SK-N-SH (cell line): ENCODE measurements at regions not wholly inside any gene's neighbourhood (a gene's known extent, or its start where the extent isn't known, plus 50 kb on each side); places are given as distances from the start of the nearest gene placed in this dataset.

Source experiments
- EP300 ChIP-seq, 2 experiments: IDR thresholded peaks; 2 replicates each; pipeline versions ENCODE4 v1.4.0 to v1.6.1; 2012; ENCODE audit warnings: borderline replicate concordance in 1 of 2, low read depth in 1 of 2, low read length in 1 of 2
- EZH2phosphoT487 ChIP-seq: fragments of 200-600 bp; sonication (generic); IDR thresholded peaks from 2 replicates; pipeline ENCODE4 v1.6.1; 2017; ENCODE audit warnings: low read depth, mixed run types, mild to moderate bottlenecking, antibody characterized with exemption, moderate library complexity, borderline replicate concordance
- POLR2AphosphoS5 ChIP-seq: IDR thresholded peaks from 2 replicates; pipeline ENCODE4 v1.6.1; 2012; ENCODE audit warnings: low read depth, low read length
- TF ChIP-seq, protein P1 (sequence below): IDR thresholded peaks from 2 replicates; pipeline ENCODE4 v1.6.1; 2012; ENCODE audit warnings: mild to moderate bottlenecking, low read depth, low read length, moderate library complexity

DNA sequence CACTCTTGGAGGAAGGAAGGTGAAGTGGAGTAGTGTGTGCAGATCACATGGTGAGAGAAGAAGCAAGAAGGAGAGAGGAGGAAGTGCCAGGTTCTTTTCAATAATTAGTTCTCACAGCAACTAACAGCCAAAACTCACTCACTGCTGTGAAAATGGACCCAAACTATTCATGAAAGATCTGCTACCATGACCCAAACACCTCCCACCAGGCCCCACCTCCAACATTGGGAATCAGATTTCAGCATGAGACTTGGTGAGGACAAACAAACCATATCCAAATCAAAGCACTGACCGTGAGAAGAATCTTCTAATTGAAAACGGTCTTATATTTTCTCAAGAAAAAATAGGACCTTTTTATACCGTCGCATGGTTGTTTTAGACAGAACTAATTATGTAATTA lies 468.7 kb upstream of the TYRP1 start:
- no peak for TF ChIP-seq POLR2AphosphoS5
- no peak for TF ChIP-seq EZH2phosphoT487
- TF ChIP-seq EP300 (IDR thresholded peaks at IDR 0.05; ENCODE audit: borderline replicate concordance in 1 of 2, low read depth in 1 of 2, low read length in 1 of 2), result no peak
- TF ChIP-seq, protein P1, sequence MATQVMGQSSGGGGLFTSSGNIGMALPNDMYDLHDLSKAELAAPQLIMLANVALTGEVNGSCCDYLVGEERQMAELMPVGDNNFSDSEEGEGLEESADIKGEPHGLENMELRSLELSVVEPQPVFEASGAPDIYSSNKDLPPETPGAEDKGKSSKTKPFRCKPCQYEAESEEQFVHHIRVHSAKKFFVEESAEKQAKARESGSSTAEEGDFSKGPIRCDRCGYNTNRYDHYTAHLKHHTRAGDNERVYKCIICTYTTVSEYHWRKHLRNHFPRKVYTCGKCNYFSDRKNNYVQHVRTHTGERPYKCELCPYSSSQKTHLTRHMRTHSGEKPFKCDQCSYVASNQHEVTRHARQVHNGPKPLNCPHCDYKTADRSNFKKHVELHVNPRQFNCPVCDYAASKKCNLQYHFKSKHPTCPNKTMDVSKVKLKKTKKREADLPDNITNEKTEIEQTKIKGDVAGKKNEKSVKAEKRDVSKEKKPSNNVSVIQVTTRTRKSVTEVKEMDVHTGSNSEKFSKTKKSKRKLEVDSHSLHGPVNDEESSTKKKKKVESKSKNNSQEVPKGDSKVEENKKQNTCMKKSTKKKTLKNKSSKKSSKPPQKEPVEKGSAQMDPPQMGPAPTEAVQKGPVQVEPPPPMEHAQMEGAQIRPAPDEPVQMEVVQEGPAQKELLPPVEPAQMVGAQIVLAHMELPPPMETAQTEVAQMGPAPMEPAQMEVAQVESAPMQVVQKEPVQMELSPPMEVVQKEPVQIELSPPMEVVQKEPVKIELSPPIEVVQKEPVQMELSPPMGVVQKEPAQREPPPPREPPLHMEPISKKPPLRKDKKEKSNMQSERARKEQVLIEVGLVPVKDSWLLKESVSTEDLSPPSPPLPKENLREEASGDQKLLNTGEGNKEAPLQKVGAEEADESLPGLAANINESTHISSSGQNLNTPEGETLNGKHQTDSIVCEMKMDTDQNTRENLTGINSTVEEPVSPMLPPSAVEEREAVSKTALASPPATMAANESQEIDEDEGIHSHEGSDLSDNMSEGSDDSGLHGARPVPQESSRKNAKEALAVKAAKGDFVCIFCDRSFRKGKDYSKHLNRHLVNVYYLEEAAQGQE, result no peak
